Thymus (tissue), 11 donors: ENCODE measurements at regions not wholly inside any gene's neighbourhood (a gene's known extent, or its start where the extent isn't known, plus 50 kb on each side); places are given as distances from the start of the nearest gene placed in this dataset.

ENCODE experiments used
- DNase-seq, 9 donors: peaks; one replicate each; pipeline ENCODE4 v3.0.0-alpha.2; 2013; ENCODE audit warnings: low spot score in 9 of 9, low read depth in 6 of 9, missing footprints in 1 of 9
- H3K27ac ChIP-seq, 2 donors: one replicate each; pipeline ENCODE4 v1.5.1; 2013; ENCODE audit warnings: control low read depth in 1 of 2, low read depth in 1 of 2, low read length in 1 of 2, mild to moderate bottlenecking in 1 of 2, moderate library complexity in 1 of 2
- H3K27me3 ChIP-seq, 2 donors: one replicate each; pipeline ENCODE4 v1.5.1; 2013; ENCODE audit warnings: low read length in 1 of 2; ENCODE audit not compliant: control insufficient read depth in 2 of 2, insufficient read depth in 1 of 2
- H3K36me3 ChIP-seq, 2 donors: one replicate each; pipeline ENCODE4 v1.5.1; 2013; ENCODE audit warnings: low read length in 1 of 2, mild to moderate bottlenecking in 1 of 2, moderate library complexity in 1 of 2; ENCODE audit not compliant: control insufficient read depth in 2 of 2, insufficient read depth in 2 of 2
- H3K4me1 ChIP-seq, 2 donors: one replicate each; pipeline ENCODE4 v1.5.1; 2013; ENCODE audit warnings: low read length in 2 of 2; ENCODE audit not compliant: control insufficient read depth in 2 of 2, insufficient read depth in 2 of 2
- H3K4me3 ChIP-seq, 2 donors: one replicate each; pipeline ENCODE4 v1.5.1; 2013; ENCODE audit warnings: low read length in 2 of 2, control low read depth in 1 of 2, mild to moderate bottlenecking in 1 of 2
- H3K9me3 ChIP-seq, 2 donors: one replicate each; pipeline ENCODE4 v1.5.1; 2013; ENCODE audit warnings: low read length in 1 of 2, mild to moderate bottlenecking in 1 of 2; ENCODE audit not compliant: control insufficient read depth in 2 of 2, insufficient read depth in 1 of 2
- WGBS: extraction: QIAGEN DNeasy Blood & Tissue Kit; methylation state at CpG from one replicate; pipeline ENCODE4 v1.1.7; 2013; 5-methylcytosine and 5-hydroxymethylcytosine counted together
- donor health status: healthy.

DNA sequence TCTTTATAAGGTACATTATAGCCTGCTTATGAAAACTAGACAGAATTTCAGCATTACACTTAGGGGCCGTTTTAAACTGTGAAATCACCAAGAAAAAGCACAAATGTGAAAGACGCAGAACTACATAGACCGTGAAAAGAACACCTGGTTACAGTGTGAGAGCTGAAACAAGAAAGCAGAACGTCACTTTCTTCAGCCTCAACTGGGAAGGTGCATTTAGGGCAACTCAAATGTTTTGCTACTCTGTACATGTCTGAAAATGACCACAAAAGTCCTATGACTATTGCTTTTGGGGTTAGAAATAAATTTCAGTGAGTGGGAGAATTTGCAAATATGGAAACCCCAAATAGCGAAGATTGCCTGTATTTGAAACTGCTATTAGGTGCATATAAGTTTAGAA is 268.7 kb downstream of the OLFM3 start:
- no peak overlapping the region for H3K4me3 ChIP-seq
- no peaks in the 10 kb centered on the region for H3K27me3 ChIP-seq
- no peaks in the 10 kb centered on the region for H3K36me3 ChIP-seq
- no peaks in the 10 kb centered on the region for H3K4me1 ChIP-seq
- H3K9me3 ChIP-seq: no peaks in the 10 kb centered on the region
- no peak overlapping the region for H3K27ac ChIP-seq
- 85% methylated on average over 5 of the region's 5 CpGs for WGBS
- DNase-seq: no peak

DNA sequence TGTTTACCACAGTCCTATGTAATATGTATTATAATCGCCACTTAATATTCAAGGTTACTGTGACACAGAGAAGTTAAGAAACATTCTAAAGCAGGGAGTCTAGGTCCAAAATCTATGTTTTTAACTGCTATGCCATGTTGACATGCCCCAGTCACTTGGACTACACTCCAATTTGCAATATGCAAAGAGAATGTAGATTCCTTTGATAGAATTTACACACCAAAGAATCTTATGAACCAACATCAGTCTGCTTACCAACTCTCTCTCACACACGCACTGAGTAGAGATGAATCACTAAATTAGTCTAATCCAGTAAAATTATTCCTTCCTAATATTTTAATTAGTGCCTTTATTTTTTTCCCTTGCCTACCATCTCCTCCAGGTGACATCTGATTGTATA is 266.2 kb downstream of the OLFM3 start:
- no peak for DNase-seq
- no peak overlapping the region for H3K4me3 ChIP-seq
- H3K36me3 ChIP-seq: no peaks in the 10 kb centered on the region
- no peaks in the 10 kb centered on the region for H3K27me3 ChIP-seq
- no peaks in the 10 kb centered on the region for H3K9me3 ChIP-seq
- 90% methylated on average over 2 of the region's 2 CpGs for WGBS
- no peak overlapping the region for H3K27ac ChIP-seq
- H3K4me1 ChIP-seq: no peaks in the 10 kb centered on the region

DNA sequence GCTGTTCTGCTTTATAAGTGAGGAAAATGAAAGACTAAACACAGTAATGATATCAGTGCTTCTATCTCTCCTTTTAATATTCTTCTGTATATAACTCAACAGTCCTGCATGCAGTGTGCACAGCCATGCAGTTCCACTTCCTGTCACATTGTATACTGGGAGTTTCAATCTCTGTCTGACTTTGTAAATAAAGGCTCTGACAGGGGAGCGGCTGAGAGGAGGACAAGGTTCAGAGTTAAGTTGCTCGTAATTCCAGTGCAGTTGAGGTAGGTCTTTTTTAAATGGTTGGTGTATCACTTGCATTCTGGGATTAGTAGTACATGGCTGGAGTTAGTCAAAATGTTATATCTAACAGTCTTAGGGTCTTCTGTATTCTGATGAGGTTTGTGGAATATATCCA is 264.5 kb downstream of the OLFM3 start:
- no peak for DNase-seq
- Histone ChIP-seq H3K4me1 (no peaks in the 10 kb centered on the region), H3K36me3 (no peaks in the 10 kb centered on the region), H3K4me3 (no peak overlapping the region), H3K9me3 (no peaks in the 10 kb centered on the region), H3K27me3 (no peaks in the 10 kb centered on the region), H3K27ac (no peak overlapping the region)
- WGBS: 91% methylated on average over 2 of the region's 2 CpGs

DNA sequence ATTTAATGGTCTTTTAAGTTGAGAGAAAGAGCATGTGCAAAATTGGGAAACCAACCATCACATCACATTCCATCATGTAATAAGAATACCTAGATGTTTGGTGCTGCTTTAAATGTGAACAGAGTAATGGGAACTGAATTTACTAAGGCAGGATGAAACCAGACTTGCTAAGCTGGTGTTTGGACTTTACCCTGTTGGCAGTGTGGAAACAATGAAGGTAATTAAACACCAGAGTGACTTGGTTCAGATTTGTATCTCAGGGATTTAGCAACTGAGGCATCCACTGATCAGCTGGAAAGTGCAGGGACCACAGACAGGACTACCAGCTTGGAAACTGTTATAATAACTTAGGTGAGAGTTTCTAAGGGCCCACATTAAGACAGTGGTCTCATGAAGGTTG is 263.4 kb downstream of the OLFM3 start:
- Histone ChIP-seq H3K36me3 (no peaks in the 10 kb centered on the region), H3K4me1 (no peaks in the 10 kb centered on the region), H3K9me3 (no peaks in the 10 kb centered on the region), H3K27ac (no peak overlapping the region), H3K27me3 (no peaks in the 10 kb centered on the region), H3K4me3 (no peak overlapping the region)
- no peak for DNase-seq

DNA sequence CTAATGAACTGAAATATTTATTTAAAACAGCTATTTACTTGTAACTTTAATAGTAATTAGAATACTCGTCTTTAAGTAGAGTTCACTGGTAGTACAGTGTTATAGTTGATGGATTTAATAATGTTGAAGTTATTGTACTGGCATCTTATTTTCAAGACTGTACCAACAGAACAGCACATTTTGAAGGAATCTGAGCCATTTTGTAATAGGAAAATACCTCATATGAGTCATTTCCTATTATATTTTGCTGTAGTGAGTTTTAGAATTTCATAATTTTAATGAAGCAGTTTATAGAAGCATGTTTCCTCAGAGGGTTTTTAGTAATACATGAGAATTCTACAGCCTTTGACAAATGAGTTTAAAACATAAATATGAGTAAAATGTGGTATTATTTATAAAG is 258.3 kb downstream of the OLFM3 start:
- Histone ChIP-seq H3K4me3 (no peak overlapping the region), H3K27me3 (no peaks in the 10 kb centered on the region), H3K9me3 (no peaks in the 10 kb centered on the region), H3K4me1 (no peaks in the 10 kb centered on the region), H3K27ac (no peak overlapping the region), H3K36me3 (no peaks in the 10 kb centered on the region)
- 95% methylated on average over 1 of the region's 1 CpG for WGBS
- no peak for DNase-seq

DNA sequence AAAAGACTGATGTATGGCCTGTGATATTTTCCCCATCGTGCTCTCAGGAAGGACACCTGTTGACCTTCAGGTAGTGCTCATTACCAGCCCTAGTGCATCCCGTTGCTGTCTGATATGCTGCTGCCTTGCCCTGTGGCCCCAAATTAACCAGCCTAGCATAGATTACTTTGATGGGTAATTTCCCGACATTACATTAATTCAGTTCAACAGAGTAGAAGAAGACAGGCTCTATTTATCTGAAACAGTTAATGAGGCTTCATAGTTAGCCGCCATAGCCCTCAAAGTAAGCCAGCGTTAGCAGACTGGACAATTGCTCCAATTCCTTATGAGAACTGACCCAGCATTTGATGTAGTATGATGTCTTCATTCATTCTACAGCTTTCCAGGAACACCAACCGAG is 257.6 kb downstream of the OLFM3 start:
- Histone ChIP-seq H3K27me3 (no peaks in the 10 kb centered on the region), H3K27ac (no peak overlapping the region), H3K4me1 (no peaks in the 10 kb centered on the region), H3K4me3 (no peak overlapping the region), H3K9me3 (no peaks in the 10 kb centered on the region), H3K36me3 (no peaks in the 10 kb centered on the region)
- DNase-seq: no peak
- WGBS: 96% methylated on average over 6 of the region's 6 CpGs

DNA sequence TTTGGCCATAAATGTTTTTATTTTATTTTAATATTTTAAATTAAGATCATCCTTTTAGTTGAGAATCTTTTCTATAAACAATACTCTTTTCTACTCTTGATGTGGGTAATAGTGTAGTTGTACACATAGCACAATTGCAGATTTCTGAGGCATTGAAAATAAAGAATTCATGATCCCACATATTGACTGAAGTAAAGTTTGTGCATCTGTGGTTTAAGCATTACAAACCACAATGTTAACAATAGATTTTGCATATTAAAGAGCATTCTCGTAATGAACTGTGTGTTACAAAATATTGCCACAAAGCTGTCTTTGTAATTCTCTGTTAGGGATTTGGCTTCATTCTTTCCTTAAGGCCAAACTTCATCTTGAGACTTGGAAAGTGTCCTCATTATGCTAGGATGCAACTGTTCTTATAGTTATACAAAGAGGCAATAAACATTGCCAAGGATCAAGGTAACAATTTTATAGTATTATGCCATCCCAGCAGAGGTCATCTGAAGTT is 256.8 kb downstream of the OLFM3 start:
- no peaks in the 10 kb centered on the region for H3K36me3 ChIP-seq
- DNase-seq: no peak
- no peaks in the 10 kb centered on the region for H3K4me1 ChIP-seq
- H3K9me3 ChIP-seq: no peaks in the 10 kb centered on the region
- no peak overlapping the region for H3K4me3 ChIP-seq
- 83% methylated on average over 1 of the region's 1 CpG for WGBS
- H3K27ac ChIP-seq: no peak overlapping the region
- no peaks in the 10 kb centered on the region for H3K27me3 ChIP-seq

DNA sequence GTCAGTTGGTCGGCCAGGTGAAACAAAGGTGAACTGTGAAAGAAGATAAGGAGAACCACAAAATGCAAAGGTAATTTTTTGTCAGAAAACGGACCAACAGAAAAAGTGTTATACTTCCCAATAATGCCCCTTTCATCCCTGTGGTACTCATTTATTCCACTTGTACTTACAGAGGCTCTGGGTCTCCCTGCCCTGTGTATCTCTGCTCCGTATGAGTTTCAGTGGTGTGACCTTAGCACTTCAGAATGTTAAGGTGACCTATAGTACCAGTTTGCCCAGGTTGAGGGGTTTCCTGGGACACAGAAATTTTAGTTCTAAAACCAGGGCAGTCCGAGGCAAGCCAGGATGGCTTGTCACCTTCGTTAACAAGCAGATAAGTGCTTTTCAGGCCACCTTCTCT is 254.8 kb downstream of the OLFM3 start:
- H3K27ac ChIP-seq: no peak overlapping the region
- H3K36me3 ChIP-seq: no peaks in the 10 kb centered on the region
- WGBS: 80% methylated on average over 5 of the region's 5 CpGs
- no peaks in the 10 kb centered on the region for H3K27me3 ChIP-seq
- no peak for DNase-seq
- no peaks in the 10 kb centered on the region for H3K4me1 ChIP-seq
- H3K4me3 ChIP-seq: no peak overlapping the region
- H3K9me3 ChIP-seq: no peaks in the 10 kb centered on the region

DNA sequence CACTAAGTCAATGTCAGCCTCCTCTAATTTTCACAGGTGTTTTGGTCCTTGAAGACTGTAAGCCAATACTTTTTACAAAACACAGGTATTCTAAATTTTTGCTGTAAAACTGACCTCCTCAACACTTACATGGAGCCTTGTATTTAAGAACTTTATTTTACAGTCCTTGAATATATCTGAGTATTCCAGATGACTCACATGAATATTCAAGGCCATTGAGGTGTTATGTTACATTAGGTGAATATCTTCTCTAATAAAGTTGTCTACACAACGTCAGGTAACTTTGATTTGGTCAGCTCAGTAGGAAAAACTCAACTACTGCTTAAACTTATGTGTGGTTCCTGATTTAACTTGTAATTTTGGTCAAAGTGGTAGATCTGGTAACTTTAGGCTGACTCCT is 254.2 kb downstream of the OLFM3 start:
- Histone ChIP-seq H3K9me3 (no peaks in the 10 kb centered on the region), H3K27ac (no peak overlapping the region), H3K4me1 (no peaks in the 10 kb centered on the region), H3K4me3 (no peak overlapping the region), H3K27me3 (no peaks in the 10 kb centered on the region), H3K36me3 (no peaks in the 10 kb centered on the region)
- WGBS: 82% methylated on average over 1 of the region's 1 CpG
- DNase-seq: no peak
